Activated T-helper 2 cell treated with anti-CD3 and anti-CD28 coated beads, Interferon-gamma antibody, Interleukin-2, Interleukin-4, amounts not matched to agents 10 μg/mL and 5 μg/mL and 100 μg/mL, durations not matched to agents 14 hours and 24 hours and 36 hours (primary cell): ENCODE measurements at regions not wholly inside any gene's neighbourhood (a gene's known extent, or its start where the extent isn't known, plus 50 kb on each side); places are given as distances from the start of the nearest gene placed in this dataset.

Experiments
- DNase-seq: peaks from one replicate; pipeline ENCODE4 v3.0.0; 2021; ENCODE audit warnings: low spot score
- H3K27ac Mint-ChIP-seq: one replicate; pipeline ENCODE4 v1.8.0; 2021; ENCODE audit warnings: mixed read lengths
- H3K27me3 Mint-ChIP-seq: one replicate; pipeline ENCODE4 v1.8.0; 2021; ENCODE audit warnings: low read depth, mixed read lengths
- H3K36me3 Mint-ChIP-seq: one replicate; pipeline ENCODE4 v1.8.0; 2021; ENCODE audit warnings: low read depth, mixed read lengths
- H3K4me1 Mint-ChIP-seq: one replicate; pipeline ENCODE4 v1.8.0; 2021; ENCODE audit warnings: low read depth, mixed read lengths
- H3K4me3 Mint-ChIP-seq: one replicate; pipeline ENCODE4 v1.8.0; 2021; ENCODE audit warnings: low read depth, mild to moderate bottlenecking, moderate library complexity, mixed read lengths
- H3K9me3 Mint-ChIP-seq: one replicate; pipeline ENCODE4 v1.8.0; 2021; ENCODE audit warnings: mixed read lengths
- intact Hi-C: fragments of 100-400 bp; cut with micrococcal nuclease; formaldehyde crosslinking; loops from one replicate; pipeline ENCODE4 v1.15.1; 2023

DNA sequence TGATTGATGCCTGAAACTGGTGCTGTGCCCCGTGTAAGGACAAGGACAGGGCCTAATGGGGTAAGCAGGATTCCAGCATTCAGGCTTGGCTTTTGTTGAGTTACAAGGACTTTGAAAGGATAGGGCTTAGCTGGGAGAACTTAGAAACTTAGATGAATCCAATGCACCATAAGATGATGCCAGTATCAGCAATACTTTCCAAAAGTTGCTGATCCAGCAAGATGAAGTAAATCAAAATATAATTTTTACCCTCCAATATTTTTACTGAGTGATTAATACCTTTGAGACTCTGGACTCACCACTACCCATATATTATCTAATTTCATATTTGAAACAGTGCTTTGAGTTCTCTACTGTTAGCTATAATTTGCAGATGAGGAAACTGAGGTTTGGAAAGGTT lies 354.5 kb upstream of the ATP5MC3 start:
- Mint-ChIP-seq H3K9me3 (no peaks in the 10 kb centered on the region), H3K36me3 (no peaks in the 10 kb centered on the region), H3K4me1 (no peaks in the 10 kb centered on the region), H3K27ac (no peak overlapping the region), H3K4me3 (no peak overlapping the region), H3K27me3 (no peaks in the 10 kb centered on the region)
- intact Hi-C loops, result no loop called here
- DNase-seq, result no peak

GRCh38 chr2:175535631-175536030 lies 354.1 kb upstream of the ATP5MC3 start:
- no peaks in the 10 kb centered on the region for H3K9me3 Mint-ChIP-seq
- no peak overlapping the region for H3K27ac Mint-ChIP-seq
- H3K4me1 Mint-ChIP-seq, result no peaks in the 10 kb centered on the region
- no peak overlapping the region for H3K4me3 Mint-ChIP-seq
- intact Hi-C loops, result no loop called here
- no peaks in the 10 kb centered on the region for H3K27me3 Mint-ChIP-seq
- H3K36me3 Mint-ChIP-seq, result no peaks in the 10 kb centered on the region
- DNase-seq, result no peak

DNA sequence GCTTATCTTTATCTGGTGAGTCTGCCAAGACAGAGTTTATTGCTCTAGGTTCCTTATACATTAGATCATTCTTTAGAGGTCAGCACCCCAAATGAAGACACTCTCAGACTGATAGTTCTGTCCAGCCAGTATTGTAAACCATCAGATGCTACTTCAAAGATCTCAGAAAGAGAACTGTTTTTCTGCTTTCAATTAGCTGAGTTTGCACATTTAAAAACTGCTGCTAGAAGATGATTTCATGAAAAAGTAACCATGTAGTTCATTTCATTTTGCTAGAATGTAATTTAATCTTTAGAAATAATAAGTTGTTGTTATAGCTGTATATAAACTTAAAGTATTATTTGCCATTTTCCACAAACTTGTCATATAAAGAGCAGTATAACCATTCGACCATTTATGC lies 344.5 kb upstream of the ATP5MC3 start:
- Mint-ChIP-seq H3K27me3 (no peaks in the 10 kb centered on the region), H3K36me3 (no peaks in the 10 kb centered on the region), H3K9me3 (no peaks in the 10 kb centered on the region), H3K27ac (no peak overlapping the region), H3K4me3 (no peak overlapping the region), H3K4me1 (no peaks in the 10 kb centered on the region)
- intact Hi-C loops, result no loop called here
- DNase-seq, result no peak

- Mint-ChIP-seq H3K27ac (no peak overlapping the region), H3K9me3 (no peaks in the 10 kb centered on the region)
- no peak for DNase-seq
Observed at GRCh38 chr2:175523001-175523400, 341.5 kb upstream of the ATP5MC3 start.

DNA sequence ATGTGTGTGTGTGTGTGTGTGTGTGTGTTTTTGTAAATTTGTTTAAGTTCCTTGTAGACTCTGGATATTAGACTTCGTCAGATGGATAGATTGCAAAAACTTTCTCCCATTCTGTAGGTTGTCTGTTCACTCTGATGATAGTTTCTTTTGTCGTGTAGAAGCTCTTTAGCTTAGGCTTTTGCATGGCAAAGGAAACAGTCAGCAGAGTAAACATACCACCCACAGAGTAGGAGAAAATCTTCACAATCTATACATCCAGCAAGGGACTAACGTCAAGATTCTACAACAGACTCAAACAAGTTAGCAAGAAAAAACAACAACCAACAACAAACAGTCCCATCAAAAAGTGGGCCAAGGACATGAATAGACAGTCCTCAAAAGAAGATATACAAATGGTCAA lies 336.7 kb upstream of the ATP5MC3 start:
- intact Hi-C loops, result no loop called here
- H3K27me3 Mint-ChIP-seq, result no peaks in the 10 kb centered on the region
- H3K4me3 Mint-ChIP-seq, result no peak overlapping the region
- no peak for DNase-seq
- H3K27ac Mint-ChIP-seq, result no peak overlapping the region
- H3K4me1 Mint-ChIP-seq, result no peaks in the 10 kb centered on the region
- no peaks in the 10 kb centered on the region for H3K9me3 Mint-ChIP-seq
- H3K36me3 Mint-ChIP-seq, result no peaks in the 10 kb centered on the region

More at GRCh38 chr2:175523001-175523400, 341.5 kb upstream of the ATP5MC3 start:
- Mint-ChIP-seq H3K27me3 (no peaks in the 10 kb centered on the region), H3K36me3 (no peaks in the 10 kb centered on the region), H3K4me1 (no peaks in the 10 kb centered on the region), H3K4me3 (no peak overlapping the region)
- intact Hi-C loops, result no loop called here

- intact Hi-C loops, result no loop called here
- H3K4me1 Mint-ChIP-seq, result no peaks in the 10 kb centered on the region
- H3K9me3 Mint-ChIP-seq, result no peaks in the 10 kb centered on the region
- no peak for DNase-seq
- no peaks in the 10 kb centered on the region for H3K36me3 Mint-ChIP-seq
- H3K27ac Mint-ChIP-seq, result no peak overlapping the region
- no peaks in the 10 kb centered on the region for H3K27me3 Mint-ChIP-seq
- H3K4me3 Mint-ChIP-seq, result no peak overlapping the region
Observed at GRCh38 chr2:175516555-175516954, 335.0 kb upstream of the ATP5MC3 start.

DNA sequence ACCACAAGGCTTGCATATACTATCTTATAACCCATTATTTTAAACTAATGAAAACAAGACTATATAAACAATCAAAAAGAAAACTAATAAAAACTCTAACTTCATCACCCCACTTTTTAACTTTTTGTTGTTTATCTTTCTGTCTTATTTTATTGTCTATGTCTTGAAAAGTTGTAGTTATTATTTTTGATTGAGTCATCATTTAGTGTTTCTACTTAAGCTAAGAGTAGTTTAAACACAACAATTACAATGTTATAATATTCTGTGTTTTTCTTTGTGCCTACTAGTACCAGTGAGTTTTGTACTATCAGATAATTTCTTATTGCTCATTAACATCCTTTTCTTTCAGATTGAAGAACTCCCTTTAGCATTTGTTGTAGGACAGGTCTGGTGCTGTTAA lies 318.7 kb upstream of the ATP5MC3 start:
- Mint-ChIP-seq H3K4me3 (no peak overlapping the region), H3K36me3 (no peaks in the 10 kb centered on the region), H3K9me3 (peaks cover 14% of the 10 kb centered on the region), H3K4me1 (no peaks in the 10 kb centered on the region), H3K27ac (no peak overlapping the region), H3K27me3 (no peaks in the 10 kb centered on the region)
- DNase-seq, result no peak
- intact Hi-C loops, result no loop called here

DNA sequence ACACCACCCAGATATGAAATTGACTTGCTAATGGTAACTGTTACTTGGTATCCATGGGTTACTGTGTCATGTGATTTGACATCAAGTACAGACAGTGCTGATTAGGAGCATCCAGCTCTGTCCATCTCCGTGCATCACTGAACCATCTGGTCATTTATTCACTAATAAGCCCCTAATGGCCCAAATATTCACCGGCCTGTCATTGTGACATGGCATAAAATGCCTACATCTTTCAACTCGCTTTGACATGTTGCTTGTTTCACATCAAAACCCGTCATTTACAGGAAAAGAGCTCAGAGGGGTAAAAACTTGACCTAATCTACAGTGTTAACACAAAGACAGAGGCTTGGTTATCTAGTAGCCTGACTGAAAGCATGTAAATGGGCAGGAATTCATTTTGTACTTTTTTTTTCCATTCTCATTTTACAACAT lies 308.9 kb upstream of the ATP5MC3 start:
- Mint-ChIP-seq H3K4me1 (no peaks in the 10 kb centered on the region), H3K36me3 (no peaks in the 10 kb centered on the region), H3K9me3 (no peaks in the 10 kb centered on the region), H3K27me3 (no peaks in the 10 kb centered on the region), H3K27ac (no peak overlapping the region), H3K4me3 (no peak overlapping the region)
- intact Hi-C loops, result no loop called here
- DNase-seq, result no peak

- no peak overlapping the region for H3K27ac Mint-ChIP-seq
- H3K27me3 Mint-ChIP-seq, result no peaks in the 10 kb centered on the region
- H3K9me3 Mint-ChIP-seq, result no peaks in the 10 kb centered on the region
- H3K36me3 Mint-ChIP-seq, result no peaks in the 10 kb centered on the region
- intact Hi-C loops, result no loop called here
- H3K4me3 Mint-ChIP-seq, result no peak overlapping the region
- no peak for DNase-seq
- no peaks in the 10 kb centered on the region for H3K4me1 Mint-ChIP-seq
Observed at GRCh38 chr2:175478096-175478768, 296.7 kb upstream of the ATP5MC3 start.

- H3K36me3 Mint-ChIP-seq, result no peaks in the 10 kb centered on the region
- no peak overlapping the region for H3K4me3 Mint-ChIP-seq
- no peaks in the 10 kb centered on the region for H3K4me1 Mint-ChIP-seq
- no peak for DNase-seq
- intact Hi-C loops, result no loop called here
- H3K27ac Mint-ChIP-seq, result no peak overlapping the region
- H3K27me3 Mint-ChIP-seq, result no peaks in the 10 kb centered on the region
- H3K9me3 Mint-ChIP-seq, result no peaks in the 10 kb centered on the region
Observed at GRCh38 chr2:175476948-175477347, 295.4 kb upstream of the ATP5MC3 start.

- no peak overlapping the region for H3K4me3 Mint-ChIP-seq
- H3K27me3 Mint-ChIP-seq, result no peaks in the 10 kb centered on the region
- H3K4me1 Mint-ChIP-seq, result no peaks in the 10 kb centered on the region
- H3K36me3 Mint-ChIP-seq, result no peaks in the 10 kb centered on the region
- DNase-seq, result no peak
- intact Hi-C loops, result no loop called here
- H3K27ac Mint-ChIP-seq, result no peak overlapping the region
- no peaks in the 10 kb centered on the region for H3K9me3 Mint-ChIP-seq
Observed at GRCh38 chr2:175476374-175476773, 294.9 kb upstream of the ATP5MC3 start.

DNA sequence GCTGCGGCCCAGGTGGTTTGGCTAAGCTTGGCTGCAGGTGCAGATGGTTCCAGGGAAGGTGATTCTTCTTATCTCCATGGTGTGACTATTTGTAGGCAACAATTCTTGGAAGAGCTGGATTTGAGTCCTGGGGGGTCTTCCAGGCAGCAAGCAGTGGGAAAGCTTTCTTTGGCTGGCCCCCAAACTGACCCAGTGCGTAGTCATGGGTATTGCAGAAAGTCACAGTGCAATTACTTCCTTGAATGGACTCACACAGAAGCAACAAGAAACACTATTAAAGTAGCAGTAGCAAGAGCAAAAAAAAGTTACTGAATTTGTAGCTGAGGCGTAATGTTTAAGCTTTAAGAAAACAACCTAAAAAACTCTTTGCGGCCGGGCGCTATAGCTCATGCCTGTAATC lies 293.6 kb upstream of the ATP5MC3 start:
- Mint-ChIP-seq H3K27me3 (no peaks in the 10 kb centered on the region), H3K4me1 (no peaks in the 10 kb centered on the region), H3K4me3 (no peak overlapping the region), H3K27ac (no peak overlapping the region), H3K36me3 (no peaks in the 10 kb centered on the region), H3K9me3 (no peaks in the 10 kb centered on the region)
- intact Hi-C loops, result no loop called here
- no peak for DNase-seq

DNA sequence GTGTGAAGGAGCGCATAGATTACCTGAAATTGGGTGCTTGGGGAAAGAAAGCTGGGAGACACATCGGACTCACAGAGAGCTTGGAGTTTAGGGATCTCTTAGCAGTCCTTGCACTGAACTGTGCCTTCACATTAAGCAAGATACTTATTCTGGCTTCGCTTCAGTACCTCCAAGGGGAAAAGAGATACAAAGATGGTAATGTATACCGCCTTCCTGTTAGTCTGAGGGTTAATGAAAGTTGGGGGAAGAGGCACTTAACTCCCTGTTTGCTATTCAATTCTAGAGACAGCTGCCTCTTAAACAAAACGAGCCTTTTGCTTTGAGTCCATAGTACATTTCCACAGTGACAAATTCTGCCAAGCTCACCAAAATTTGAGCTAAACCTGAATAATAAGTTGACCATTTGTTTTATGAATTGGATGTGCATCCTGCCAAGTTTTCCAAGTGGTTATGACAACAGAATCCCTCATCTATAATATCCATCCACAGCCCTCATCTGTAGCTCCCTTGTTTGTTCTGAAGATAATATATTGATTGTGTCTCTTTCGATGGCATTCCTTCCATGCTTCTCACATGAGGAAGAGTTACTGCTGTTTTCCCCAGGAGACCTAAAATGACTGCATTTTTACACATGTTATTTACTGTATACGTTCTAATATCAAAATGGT lies 287.1 kb upstream of the ATP5MC3 start:
- no peaks in the 10 kb centered on the region for H3K27me3 Mint-ChIP-seq
- no peak for DNase-seq
- H3K4me3 Mint-ChIP-seq, result no peak overlapping the region
- intact Hi-C loops, result no loop called here
- H3K4me1 Mint-ChIP-seq, result no peaks in the 10 kb centered on the region
- no peaks in the 10 kb centered on the region for H3K36me3 Mint-ChIP-seq
- H3K9me3 Mint-ChIP-seq, result no peaks in the 10 kb centered on the region
- H3K27ac Mint-ChIP-seq, result no peak overlapping the region
